GM12878 (cell line): ENCODE measurements at regions not wholly inside any gene's neighbourhood (a gene's known extent, or its start where the extent isn't known, plus 50 kb on each side); places are given as distances from the start of the nearest gene placed in this dataset.

Experiments
- ATAC-seq: fragments of 200-7000 bp; cut with Tn5 transposase; 3 replicates; pipeline ENCODE4 v1.9.1; 2020; ENCODE audit warnings: mild to moderate bottlenecking, moderate library complexity
- BruUV-seq: library from RNA; stranded (reverse); fragments of 400-500 nt; replicated peaks from 2 replicates; lab custom pipeline; 2021; lab: Mats Ljungman, UMichigan
- CTCF ChIA-PET: fragments of 300-600 bp; sonication (Branson Sonifier 250); formaldehyde crosslinking; extraction: SDS; loops from one replicate; lab custom pipeline; 2021; ENCODE audit warnings: inconsistent platforms; lab: Yijun Ruan, JAX
- POLR2A ChIA-PET: fragments of 350-600 bp; formaldehyde crosslinking; extraction: SDS; loops from one replicate; lab custom pipeline; 2021; ENCODE audit warnings: inconsistent platforms; lab: Charles Lee
- RAD21 ChIA-PET: fragments of 300-600 bp; sonication (Branson Sonifier 250); formaldehyde crosslinking; loops from one replicate; lab custom pipeline; 2023; ENCODE audit warnings: antibody characterized with exemption; ENCODE audit not compliant: unreplicated experiment; lab: Charles Lee
- SMC1A ChIA-PET: fragments of 300-600 bp; sonication (Branson Sonifier 250); formaldehyde crosslinking; loops from one replicate; lab custom pipeline; 2023; ENCODE audit not compliant: unreplicated experiment, uncharacterized antibody; lab: Charles Lee
- DNase-seq: peaks from one replicate; pipeline ENCODE4 v3.0.0-alpha.2; 2011; ENCODE audit warnings: low read depth, low spot score
- FAIRE-seq: peaks from 3 replicates; lab custom pipeline; 2011; peaks lifted over from hg19 to GRCh38; lab: Jason Lieb, UNC
- H2AFZ ChIP-seq: 2 replicates; pipeline ENCODE4 v1.6.0; 2011; ENCODE audit warnings: low read depth, low read length, control low read depth; ENCODE audit not compliant: control insufficient read depth
- H3K27ac ChIP-seq: 2 replicates; pipeline ENCODE4 v1.5.1; 2011; ENCODE audit warnings: control low read depth; ENCODE audit not compliant: control insufficient read depth, insufficient read depth
- H3K27me3 ChIP-seq, 2 experiments: replicated peaks in 1 of 2; 2 replicates each; pipeline versions ENCODE4 v1.6.0 to v1.6.1; 2011; ENCODE audit warnings: low read length in 1 of 2; ENCODE audit not compliant: control insufficient read depth in 2 of 2, insufficient read depth in 2 of 2
- H3K36me3 ChIP-seq, 2 experiments: 2 replicates each; pipeline ENCODE4 v1.5.1; 2011; ENCODE audit warnings: low read length in 1 of 2; ENCODE audit not compliant: control insufficient read depth in 2 of 2, insufficient read depth in 2 of 2
- H3K4me1 ChIP-seq: 2 replicates; pipeline ENCODE4 v1.6.1; 2011; ENCODE audit warnings: mild to moderate bottlenecking, low read length, moderate library complexity, mixed read lengths; ENCODE audit not compliant: control insufficient read depth, insufficient read depth
- H3K4me2 ChIP-seq: 2 replicates; pipeline ENCODE4 v1.6.0; 2011; ENCODE audit warnings: control low read depth; ENCODE audit not compliant: control insufficient read depth, insufficient read depth
- H3K4me3 ChIP-seq: fragments of 200-600 bp; sonication (generic); 2 replicates; pipeline ENCODE4 v1.5.1; 2016
- H3K79me2 ChIP-seq: 2 replicates; pipeline ENCODE4 v1.6.0; 2011; ENCODE audit warnings: low read length; ENCODE audit not compliant: control insufficient read depth, insufficient read depth
- H3K9ac ChIP-seq: 2 replicates; pipeline ENCODE4 v1.8.0; 2011; ENCODE audit warnings: low read length, control low read depth, mixed read lengths; ENCODE audit not compliant: control insufficient read depth, insufficient read depth
- H3K9me3 ChIP-seq: replicated peaks from 3 replicates; pipeline ENCODE4 v1.5.1; 2011; ENCODE audit warnings: mild to moderate bottlenecking, low read length; ENCODE audit not compliant: control insufficient read depth, insufficient read depth
- H4K20me1 ChIP-seq: 2 replicates; pipeline ENCODE4 v1.6.0; 2011; ENCODE audit not compliant: control insufficient read depth, insufficient read depth
- ATF2 ChIP-seq: IDR thresholded peaks from 2 replicates; pipeline ENCODE4 v1.6.1; 2012; ENCODE audit warnings: low read length, inconsistent platforms
- BCL11A ChIP-seq: IDR thresholded peaks from 2 replicates; pipeline ENCODE4 v1.6.1; 2011; ENCODE audit warnings: low read depth, low read length
- EP300 ChIP-seq, 2 experiments: fragments of 150-350 bp in 1 of 2; IDR thresholded peaks; 2 replicates each; pipeline ENCODE4 v1.6.1; 2011 to 2012; ENCODE audit warnings: low read depth in 2 of 2, low read length in 2 of 2, borderline replicate concordance in 1 of 2, improper control_type of control experiment in 1 of 2, inconsistent platforms in 1 of 2; ENCODE audit not compliant: control insufficient read depth in 1 of 2
- EZH2 ChIP-seq: IDR thresholded peaks from 2 replicates; pipeline ENCODE4 v1.6.1; 2012; ENCODE audit warnings: low read depth, mild to moderate bottlenecking, control low read depth, inconsistent platforms, low read length, borderline replicate concordance; ENCODE audit not compliant: control insufficient read depth
- FOXK2 ChIP-seq: fragments of 450-650 bp; IDR thresholded peaks from 2 replicates; pipeline ENCODE4 v1.6.1; 2017; ENCODE audit warnings: mild to moderate bottlenecking, moderate library complexity
- FOXM1 ChIP-seq: IDR thresholded peaks from 2 replicates; pipeline ENCODE4 v1.6.1; 2012; ENCODE audit warnings: low read depth, mild to moderate bottlenecking, inconsistent platforms, low read length, moderate library complexity
- KLF5 ChIP-seq: fragments of 450-650 bp; IDR thresholded peaks from 2 replicates; pipeline ENCODE4 v1.6.1; 2014; ENCODE audit warnings: mild to moderate bottlenecking; ENCODE audit not compliant: partially characterized antibody
- PBX3 ChIP-seq: IDR thresholded peaks from 2 replicates; pipeline ENCODE4 v1.6.1; 2011; ENCODE audit warnings: mild to moderate bottlenecking, low read depth, low read length, moderate library complexity; ENCODE audit not compliant: insufficient replicate concordance
- SPI1 ChIP-seq: IDR thresholded peaks from 2 replicates; pipeline ENCODE4 v1.6.1; 2011; ENCODE audit warnings: low read depth, mild to moderate bottlenecking, low read length, moderate library complexity, borderline replicate concordance; ENCODE audit not compliant: insufficient read depth
- SREBF1 ChIP-seq: IDR thresholded peaks from 2 replicates; pipeline ENCODE4 v1.6.1; 2012; ENCODE audit warnings: mild to moderate bottlenecking, low read length
- SREBF2 ChIP-seq: IDR thresholded peaks from 2 replicates; pipeline ENCODE4 v1.6.1; 2012; ENCODE audit warnings: mild to moderate bottlenecking, low read length
- USF1 ChIP-seq: IDR thresholded peaks from 2 replicates; pipeline ENCODE4 v1.6.1; 2011; ENCODE audit warnings: borderline replicate concordance, low read depth, mild to moderate bottlenecking, moderate library complexity, mixed read lengths, low read length; ENCODE audit not compliant: insufficient read depth; ENCODE audit errors: extremely low read length
- ZNF207 ChIP-seq: fragments of 450-650 bp; IDR thresholded peaks from 2 replicates; pipeline ENCODE4 v1.6.1; 2014; ENCODE audit warnings: antibody characterized with exemption, mild to moderate bottlenecking, borderline replicate concordance
- ZNF24 ChIP-seq: fragments of 450-650 bp; IDR thresholded peaks from 2 replicates; pipeline ENCODE4 v1.6.1; 2017; ENCODE audit warnings: antibody characterized with exemption, mild to moderate bottlenecking
- WGBS: methylation state at CpG from one replicate; pipeline ENCODE4 v1.1.6; 2016; ENCODE audit warnings: low lambda C conversion rate; ENCODE audit not compliant: insufficient replicate concordance, insufficient coverage; ENCODE audit errors: missing lambda C conversion rate; 5-methylcytosine and 5-hydroxymethylcytosine counted together
- in situ Hi-C: fragments of 300-500 bp; cut with MboI; formaldehyde crosslinking; loops from 9 replicates; pipeline ENCODE4 v1.14.3; 2018; ENCODE audit warnings: mixed read lengths
- intact Hi-C: fragments of 100-400 bp; cut with micrococcal nuclease; formaldehyde crosslinking; loops from one replicate; pipeline ENCODE4 v1.14.2; 2022; ENCODE audit not compliant: unreplicated experiment

GRCh38 chr2:126828491-126828890, 70.2 kb upstream of the TEX51 start:
- TF ChIP-seq SREBF2: no peak
- TF ChIP-seq SREBF1: no peak
- TF ChIP-seq USF1: no peak
- TF ChIP-seq PBX3: no peak
- TF ChIP-seq FOXK2: no peak
- no peak for TF ChIP-seq ZNF207
- no peak for TF ChIP-seq KLF5
- no peak for TF ChIP-seq FOXM1
- TF ChIP-seq BCL11A: no peak
- TF ChIP-seq EP300 (IDR thresholded peaks at IDR 0.05; ENCODE audit: borderline replicate concordance in 1 of 2, control insufficient read depth in 1 of 2, low read depth in 2 of 2, low read length in 2 of 2): no peak
- no peak for TF ChIP-seq EZH2
- TF ChIP-seq SPI1: no peak
- no peak for TF ChIP-seq ZNF24
- TF ChIP-seq ATF2: no peak
- no peaks in the 10 kb centered on the region for H3K36me3 ChIP-seq
- ChIA-PET POLR2A (interaction anchor here (0.6 kb wide), 1 partner anchor 57 kb away, joined by 3 read pairs; no protein-coding TSS in a partner anchor), RAD21 (no interaction called here), CTCF (no interaction called here), SMC1A (no interaction called here)
- FAIRE-seq (no peak), DNase-seq (no peak), ATAC-seq (no peak)
- no peaks in the 10 kb centered on the region for H3K9me3 ChIP-seq
- 36% methylated on average over 4 of the region's 4 CpGs for WGBS
- no peak overlapping the region for H2AFZ ChIP-seq
- H4K20me1 ChIP-seq: no peaks in the 10 kb centered on the region
- intact Hi-C loops: no loop called here
- H3K4me1 ChIP-seq: no peaks in the 10 kb centered on the region
- no peak overlapping the region for H3K9ac ChIP-seq
- H3K79me2 ChIP-seq: no peaks in the 10 kb centered on the region
- H3K27me3 ChIP-seq: no peaks in the 10 kb centered on the region; a peak in 1 of 4 replicates
- BruUV-seq: no TSS peak
- in situ Hi-C loops: no loop called here
- no peak overlapping the region for H3K4me3 ChIP-seq
- H3K4me2 ChIP-seq: no peak overlapping the region
- H3K27ac ChIP-seq: no peak overlapping the region
